Liver (tissue), 8 donors: ENCODE measurements at regions not wholly inside any gene's neighbourhood (a gene's known extent, or its start where the extent isn't known, plus 50 kb on each side); places are given as distances from the start of the nearest gene placed in this dataset.

Experiments
- DNase-seq: peaks from one replicate; pipeline ENCODE4 v3.0.0-alpha.2; 2017; ENCODE audit warnings: low spot score
- H3K27ac ChIP-seq, 2 donors: one replicate each; pipeline ENCODE4 v1.7.0; 2013; ENCODE audit warnings: inconsistent platforms in 2 of 2, low read length in 2 of 2, control low read depth in 1 of 2, low read depth in 1 of 2, mild to moderate bottlenecking in 1 of 2
- H3K27me3 ChIP-seq, 4 donors: one replicate each; pipeline versions ENCODE4 v1.6.1 to v1.7.0; 2013; ENCODE audit warnings: low read length in 3 of 4, inconsistent platforms in 1 of 4, mild to moderate bottlenecking in 1 of 4, moderate library complexity in 1 of 4; ENCODE audit not compliant: control insufficient read depth in 4 of 4, insufficient read depth in 4 of 4
- H3K36me3 ChIP-seq, 4 donors: one replicate each; pipeline versions ENCODE4 v1.6.1 to v1.7.0; 2013; ENCODE audit warnings: low read length in 3 of 4, mild to moderate bottlenecking in 3 of 4, low read depth in 1 of 4, moderate library complexity in 1 of 4; ENCODE audit not compliant: control insufficient read depth in 4 of 4, insufficient read depth in 3 of 4
- H3K4me1 ChIP-seq, 4 donors: one replicate each; pipeline versions ENCODE4 v1.6.1 to v1.7.0; 2013; ENCODE audit warnings: low read length in 3 of 4, mild to moderate bottlenecking in 3 of 4, moderate library complexity in 1 of 4; ENCODE audit not compliant: control insufficient read depth in 4 of 4, insufficient read depth in 4 of 4
- H3K4me3 ChIP-seq, 3 donors: one replicate each; pipeline versions ENCODE4 v1.6.1 to v1.7.0; 2013; ENCODE audit warnings: low read length in 3 of 3, control low read depth in 1 of 3, low read depth in 1 of 3, mild to moderate bottlenecking in 1 of 3
- H3K9ac ChIP-seq, 2 donors: one replicate each; pipeline ENCODE4 v1.7.0; 2013; ENCODE audit warnings: low read length in 2 of 2, mild to moderate bottlenecking in 2 of 2, moderate library complexity in 2 of 2, control low read depth in 1 of 2, low read depth in 1 of 2
- H3K9me3 ChIP-seq, 4 donors: one replicate each; pipeline versions ENCODE4 v1.6.1 to v1.7.0; 2013; ENCODE audit warnings: low read length in 3 of 4; ENCODE audit not compliant: control insufficient read depth in 4 of 4
- CTCF ChIP-seq: fragments of 150-350 bp; IDR thresholded peaks from 2 replicates; pipeline ENCODE4 v1.5.1; 2017; ENCODE audit warnings: improper control_type of control experiment, low read depth, low read length; ENCODE audit not compliant: missing input control
- FOXA1 ChIP-seq: IDR thresholded peaks from 2 replicates; pipeline ENCODE4 v1.6.1; 2016; ENCODE audit warnings: antibody characterized with exemption
- FOXA2 ChIP-seq: IDR thresholded peaks from 2 replicates; pipeline ENCODE4 v1.6.1; 2016; ENCODE audit warnings: antibody characterized with exemption
- GABPA ChIP-seq, 2 donors: IDR thresholded peaks in 1 of 2; conservative IDR thresholded peaks in 1 of 2; 2 replicates each; pipeline ENCODE4 v1.6.1; 2016; ENCODE audit warnings: antibody characterized with exemption in 2 of 2, mild to moderate bottlenecking in 1 of 2, moderate library complexity in 1 of 2
- HNF4A ChIP-seq, 2 donors: conservative IDR thresholded peaks; 2 replicates each; pipeline ENCODE4 v1.6.1; 2016; ENCODE audit warnings: antibody characterized with exemption in 2 of 2, mild to moderate bottlenecking in 2 of 2
- JUND ChIP-seq, 2 donors: IDR thresholded peaks; 2 replicates each; pipeline ENCODE4 v1.6.1; 2016; ENCODE audit warnings: antibody characterized with exemption in 2 of 2
- RAD21 ChIP-seq, 2 donors: IDR thresholded peaks; 2 replicates each; pipeline ENCODE4 v1.6.1; 2016; ENCODE audit warnings: antibody characterized with exemption in 2 of 2, mild to moderate bottlenecking in 2 of 2
- RXRA ChIP-seq, 2 donors: IDR thresholded peaks; 2 replicates each; pipeline ENCODE4 v1.6.1; 2017 to 2018; ENCODE audit warnings: antibody characterized with exemption in 2 of 2, mild to moderate bottlenecking in 1 of 2
- SP1 ChIP-seq: IDR thresholded peaks from 2 replicates; pipeline ENCODE4 v1.6.1; 2018; ENCODE audit warnings: antibody characterized with exemption, mild to moderate bottlenecking
- YY1 ChIP-seq: IDR thresholded peaks from 2 replicates; pipeline ENCODE4 v1.6.1; 2016; ENCODE audit warnings: antibody characterized with exemption, mild to moderate bottlenecking
- WGBS: extraction: QIAGEN DNeasy Blood & Tissue Kit; methylation state at CpG from one replicate; pipeline ENCODE4 v1.1.7; 2013; 5-methylcytosine and 5-hydroxymethylcytosine counted together
- TF ChIP-seq, protein P1 (sequence below): IDR thresholded peaks from 2 replicates; pipeline ENCODE4 v1.6.1; 2016; ENCODE audit warnings: antibody characterized with exemption
- TF ChIP-seq, protein P2 (sequence below): IDR thresholded peaks from 2 replicates; pipeline ENCODE4 v1.6.1; 2016; ENCODE audit warnings: antibody characterized with exemption, mild to moderate bottlenecking
- donor health status: healthy.
- donor health status: healthy.
- donor health status: healthy.
- donor health status: healthy.
- donor health status: healthy.

DNA sequence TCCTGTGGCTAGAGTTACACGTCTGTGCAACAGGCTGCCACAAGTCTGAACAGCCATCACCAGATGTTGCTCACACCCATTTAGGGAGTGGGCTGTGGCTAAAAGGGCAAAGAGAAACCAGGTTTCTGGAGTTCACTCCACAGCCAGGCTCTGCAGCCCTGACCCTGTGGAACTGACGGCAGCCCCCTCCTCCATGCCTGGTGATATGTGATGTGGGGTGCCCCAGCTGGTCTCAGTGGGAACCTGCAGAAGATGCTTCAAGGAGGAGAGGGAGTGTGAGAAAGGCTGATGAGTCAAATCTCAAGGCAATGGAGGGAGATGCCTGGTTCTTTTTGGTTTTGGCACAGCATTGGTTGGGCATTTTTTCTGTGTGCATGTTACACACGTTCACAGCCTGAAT is 130.6 kb downstream of the TPRA1 start:
- H3K36me3 ChIP-seq: no peaks in the 10 kb centered on the region
- H3K9me3 ChIP-seq: no peaks in the 10 kb centered on the region
- no peak for DNase-seq
- H3K27me3 ChIP-seq: peaks cover 0 to 6% (median 2%) of the 10 kb centered on the region in 4 donors
- H3K27ac ChIP-seq: no peak overlapping the region
- no peak overlapping the region for H3K9ac ChIP-seq
- TF ChIP-seq, protein P1, sequence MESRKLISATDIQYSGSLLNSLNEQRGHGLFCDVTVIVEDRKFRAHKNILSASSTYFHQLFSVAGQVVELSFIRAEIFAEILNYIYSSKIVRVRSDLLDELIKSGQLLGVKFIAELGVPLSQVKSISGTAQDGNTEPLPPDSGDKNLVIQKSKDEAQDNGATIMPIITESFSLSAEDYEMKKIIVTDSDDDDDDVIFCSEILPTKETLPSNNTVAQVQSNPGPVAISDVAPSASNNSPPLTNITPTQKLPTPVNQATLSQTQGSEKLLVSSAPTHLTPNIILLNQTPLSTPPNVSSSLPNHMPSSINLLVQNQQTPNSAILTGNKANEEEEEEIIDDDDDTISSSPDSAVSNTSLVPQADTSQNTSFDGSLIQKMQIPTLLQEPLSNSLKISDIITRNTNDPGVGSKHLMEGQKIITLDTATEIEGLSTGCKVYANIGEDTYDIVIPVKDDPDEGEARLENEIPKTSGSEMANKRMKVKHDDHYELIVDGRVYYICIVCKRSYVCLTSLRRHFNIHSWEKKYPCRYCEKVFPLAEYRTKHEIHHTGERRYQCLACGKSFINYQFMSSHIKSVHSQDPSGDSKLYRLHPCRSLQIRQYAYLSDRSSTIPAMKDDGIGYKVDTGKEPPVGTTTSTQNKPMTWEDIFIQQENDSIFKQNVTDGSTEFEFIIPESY: no peak
- TF ChIP-seq FOXA2 (no peak), SP1 (no peak), JUND (IDR thresholded peaks at IDR 0.05) (no peak), CTCF (no peak), YY1 (no peak), GABPA (IDR thresholded peaks at IDR 0.05 in 1 of 2, conservative IDR thresholded peaks at IDR 0.05 in 1 of 2) (no peak), RAD21 (IDR thresholded peaks at IDR 0.05) (no peak), HNF4A (conservative IDR thresholded peaks at IDR 0.05) (no peak), FOXA1 (no peak)
- H3K4me1 ChIP-seq: peaks cover 8 to 14% (median 11%) of the 10 kb centered on the region in 4 donors
- H3K4me3 ChIP-seq: no peak overlapping the region
- WGBS: 74% methylated on average over 3 of the region's 3 CpGs

DNA sequence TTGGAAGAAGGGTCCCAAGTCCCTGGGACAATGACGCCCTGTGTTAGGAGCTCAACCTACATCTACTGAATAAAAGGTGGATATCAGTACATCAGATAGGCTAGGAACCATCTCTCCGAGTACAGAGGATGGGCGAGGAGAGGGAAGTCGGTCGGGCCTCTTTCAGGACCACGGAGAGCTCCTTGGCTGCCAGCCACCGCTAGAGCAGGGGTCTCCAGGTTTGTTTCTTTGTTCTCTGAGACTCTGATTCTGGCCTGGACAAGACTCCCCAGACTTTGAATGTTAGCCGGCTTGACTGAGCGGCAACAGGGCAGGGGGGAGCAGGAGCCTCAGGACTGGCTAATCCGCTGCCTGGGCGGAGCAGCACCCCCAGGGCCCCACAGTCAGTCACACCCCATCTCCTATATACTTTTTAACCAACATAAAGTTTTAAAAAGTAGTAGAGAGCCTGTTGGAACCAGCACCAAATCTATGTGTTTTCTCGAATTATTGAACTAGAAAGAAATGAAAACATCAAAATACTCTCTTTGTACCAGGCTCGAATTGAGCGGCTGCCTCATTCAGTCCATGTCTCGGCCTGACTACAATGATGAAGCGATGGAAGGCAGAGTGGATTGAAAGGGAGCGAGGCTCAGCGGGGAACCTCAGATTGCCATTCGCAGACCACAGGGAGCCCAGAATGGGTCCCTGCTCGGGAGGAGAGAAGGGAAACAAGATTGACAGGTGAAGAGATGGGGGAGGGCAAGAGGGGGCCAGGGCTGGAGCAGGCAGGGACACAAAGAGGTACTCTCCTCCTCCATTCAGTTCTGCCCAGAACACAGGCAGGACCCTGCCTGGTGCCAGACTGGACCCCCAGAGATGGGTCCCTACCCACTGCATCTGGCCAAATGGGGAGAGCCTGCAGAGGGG is 131.6 kb downstream of the TPRA1 start:
- peaks cover 8 to 14% (median 11%) of the 10 kb centered on the region in 4 donors for H3K4me1 ChIP-seq
- no peak overlapping the region for H3K4me3 ChIP-seq
- 35% methylated on average over 20 of the region's 20 CpGs for WGBS
- H3K9me3 ChIP-seq: no peaks in the 10 kb centered on the region
- no peak for TF ChIP-seq RXRA (IDR thresholded peaks at IDR 0.05)
- TF ChIP-seq, protein P2, sequence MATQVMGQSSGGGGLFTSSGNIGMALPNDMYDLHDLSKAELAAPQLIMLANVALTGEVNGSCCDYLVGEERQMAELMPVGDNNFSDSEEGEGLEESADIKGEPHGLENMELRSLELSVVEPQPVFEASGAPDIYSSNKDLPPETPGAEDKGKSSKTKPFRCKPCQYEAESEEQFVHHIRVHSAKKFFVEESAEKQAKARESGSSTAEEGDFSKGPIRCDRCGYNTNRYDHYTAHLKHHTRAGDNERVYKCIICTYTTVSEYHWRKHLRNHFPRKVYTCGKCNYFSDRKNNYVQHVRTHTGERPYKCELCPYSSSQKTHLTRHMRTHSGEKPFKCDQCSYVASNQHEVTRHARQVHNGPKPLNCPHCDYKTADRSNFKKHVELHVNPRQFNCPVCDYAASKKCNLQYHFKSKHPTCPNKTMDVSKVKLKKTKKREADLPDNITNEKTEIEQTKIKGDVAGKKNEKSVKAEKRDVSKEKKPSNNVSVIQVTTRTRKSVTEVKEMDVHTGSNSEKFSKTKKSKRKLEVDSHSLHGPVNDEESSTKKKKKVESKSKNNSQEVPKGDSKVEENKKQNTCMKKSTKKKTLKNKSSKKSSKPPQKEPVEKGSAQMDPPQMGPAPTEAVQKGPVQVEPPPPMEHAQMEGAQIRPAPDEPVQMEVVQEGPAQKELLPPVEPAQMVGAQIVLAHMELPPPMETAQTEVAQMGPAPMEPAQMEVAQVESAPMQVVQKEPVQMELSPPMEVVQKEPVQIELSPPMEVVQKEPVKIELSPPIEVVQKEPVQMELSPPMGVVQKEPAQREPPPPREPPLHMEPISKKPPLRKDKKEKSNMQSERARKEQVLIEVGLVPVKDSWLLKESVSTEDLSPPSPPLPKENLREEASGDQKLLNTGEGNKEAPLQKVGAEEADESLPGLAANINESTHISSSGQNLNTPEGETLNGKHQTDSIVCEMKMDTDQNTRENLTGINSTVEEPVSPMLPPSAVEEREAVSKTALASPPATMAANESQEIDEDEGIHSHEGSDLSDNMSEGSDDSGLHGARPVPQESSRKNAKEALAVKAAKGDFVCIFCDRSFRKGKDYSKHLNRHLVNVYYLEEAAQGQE: peak; percentile 97
- TF ChIP-seq YY1: no peak
- no peak for TF ChIP-seq FOXA2
- H3K27ac ChIP-seq: no peak overlapping the region
- peak; percentile 59 for DNase-seq
- no peak overlapping the region for H3K9ac ChIP-seq
- H3K36me3 ChIP-seq: no peaks in the 10 kb centered on the region
- H3K27me3 ChIP-seq: peaks cover 0 to 6% (median 4%) of the 10 kb centered on the region in 4 donors
